ENCODE measurements at regions not wholly inside any gene's neighbourhood (a gene's known extent, or its start where the extent isn't known, plus 50 kb on each side); places are given as distances from the start of the nearest gene placed in this dataset.
A peak's percentile ranks its signal among the peaks of the same experiment; 100 is the strongest.

GRCh38 chr4:119984996-119985395 is 81.7 kb downstream of the MAD2L1 start:
- no peak for TF ChIP-seq CTCF (IDR thresholded peaks at IDR 0.05)
- DNase-seq (ENCODE audit: low spot score in 2 of 2): no peak
- no peak overlapping the region for H3K4me3 ChIP-seq
- no peaks in the 10 kb centered on the region for H3K9me3 ChIP-seq
- intact Hi-C loops (cut with DNase I): no loop called here
- no peaks in the 10 kb centered on the region for H3K27me3 ChIP-seq
- H3K27ac ChIP-seq: peak overlapping the region in 1 of 2 donors; percentile 2
- H3K4me1 ChIP-seq: no peaks in the 10 kb centered on the region
- no peaks in the 10 kb centered on the region for H3K36me3 ChIP-seq

GRCh38 chr4:119982756-119983155 is 83.9 kb downstream of the MAD2L1 start:
- intact Hi-C loops (cut with DNase I): no loop called here
- Histone ChIP-seq H3K4me1 (no peaks in the 10 kb centered on the region), H3K27me3 (no peaks in the 10 kb centered on the region), H3K4me3 (no peak overlapping the region), H3K36me3 (no peaks in the 10 kb centered on the region), H3K9me3 (no peaks in the 10 kb centered on the region), H3K27ac (peak overlapping the region in 1 of 2 donors; percentile 5)
- no peak for DNase-seq (ENCODE audit: low spot score in 2 of 2)
- no peak for TF ChIP-seq CTCF (IDR thresholded peaks at IDR 0.05)

GRCh38 chr4:119980456-119980855 is 86.2 kb downstream of the MAD2L1 start:
- intact Hi-C loops (cut with DNase I): no loop called here
- Histone ChIP-seq H3K4me3 (no peak overlapping the region), H3K4me1 (no peaks in the 10 kb centered on the region), H3K27ac (no peak overlapping the region), H3K9me3 (no peaks in the 10 kb centered on the region), H3K27me3 (no peaks in the 10 kb centered on the region), H3K36me3 (no peaks in the 10 kb centered on the region)
- TF ChIP-seq CTCF (IDR thresholded peaks at IDR 0.05): no peak
- DNase-seq (ENCODE audit: low spot score in 2 of 2): no peak

- Histone ChIP-seq H3K4me3 (no peak overlapping the region), H3K27ac (no peak overlapping the region), H3K4me1 (no peaks in the 10 kb centered on the region), H3K9me3 (no peaks in the 10 kb centered on the region), H3K36me3 (no peaks in the 10 kb centered on the region), H3K27me3 (no peaks in the 10 kb centered on the region)
- no peak for TF ChIP-seq CTCF (IDR thresholded peaks at IDR 0.05)
- intact Hi-C loops (cut with DNase I): no loop called here
- DNase-seq (ENCODE audit: low spot score in 2 of 2): no peak
Measured at GRCh38 chr4:119977076-119977940, 89.3 kb downstream of the MAD2L1 start.

- Histone ChIP-seq H3K4me1 (no peaks in the 10 kb centered on the region), H3K36me3 (no peaks in the 10 kb centered on the region), H3K27me3 (no peaks in the 10 kb centered on the region), H3K4me3 (no peak overlapping the region), H3K9me3 (no peaks in the 10 kb centered on the region), H3K27ac (no peak overlapping the region)
- no peak for DNase-seq (ENCODE audit: low spot score in 2 of 2)
- TF ChIP-seq CTCF (IDR thresholded peaks at IDR 0.05): no peak
- intact Hi-C loops (cut with DNase I): no loop called here
Measured at GRCh38 chr4:119971431-119972084, 95.1 kb downstream of the MAD2L1 start.
